ENCODE measurements at regions not wholly inside any gene's neighbourhood (a gene's known extent, or its start where the extent isn't known, plus 50 kb on each side); places are given as distances from the start of the nearest gene placed in this dataset.

DNA sequence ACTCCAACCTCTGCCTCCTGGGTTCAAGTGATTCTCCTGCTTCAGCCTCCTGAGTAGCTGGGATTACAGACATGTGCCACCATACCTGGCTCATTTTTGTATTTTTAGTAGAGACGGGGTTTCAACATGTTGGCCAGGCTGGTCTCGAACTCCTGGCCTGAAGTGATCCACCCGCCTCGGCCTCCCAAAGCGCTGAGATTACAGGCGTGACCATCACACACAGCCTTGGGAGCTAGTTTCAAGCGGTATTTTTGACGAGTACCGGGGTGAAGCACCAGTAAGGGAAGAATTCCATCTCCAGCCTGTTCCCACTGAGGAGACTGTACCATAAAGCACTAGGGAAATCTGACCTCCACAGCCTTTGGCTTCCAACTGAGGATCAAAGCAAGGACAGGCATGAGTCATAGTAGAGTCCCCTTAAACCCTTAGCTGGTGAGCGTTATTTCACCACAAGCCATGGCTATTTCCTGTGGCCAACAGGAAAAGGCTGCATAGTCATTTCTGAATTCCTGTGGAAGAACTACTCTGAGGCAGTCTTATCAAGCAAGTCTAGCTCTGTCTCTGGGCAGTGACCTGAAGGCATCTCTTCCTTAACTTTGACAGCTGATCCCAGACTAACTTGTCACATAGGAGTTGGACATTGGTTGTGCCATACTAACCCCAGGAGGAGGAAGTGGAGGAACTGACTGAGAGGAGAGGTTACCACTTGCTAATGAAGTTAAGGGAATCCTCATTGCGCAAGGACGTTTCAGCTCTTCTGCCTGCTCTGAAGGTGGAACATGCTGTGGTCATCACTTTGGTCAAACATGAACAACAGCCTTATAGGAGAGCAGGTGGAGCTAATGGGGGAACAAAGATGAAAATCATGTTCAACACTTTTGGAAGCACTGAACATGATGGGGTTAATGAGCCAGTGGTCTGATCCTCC is 85.8 kb upstream of the DMRT1 start:
- no peak for TF ChIP-seq POLR2A (IDR thresholded peaks at IDR 0.05; ENCODE audit: low read depth, low read length)
- TF ChIP-seq POLR2AphosphoS5 (IDR thresholded peaks at IDR 0.05; ENCODE audit: low read depth, low read length): no peak
- TF ChIP-seq TAF1 (IDR thresholded peaks at IDR 0.05; ENCODE audit: low read depth, low read length): no peak

Data from GM12891 (cell line).